CD1c-positive myeloid dendritic cell (primary cell): ENCODE measurements at regions not wholly inside any gene's neighbourhood (a gene's known extent, or its start where the extent isn't known, plus 50 kb on each side); places are given as distances from the start of the nearest gene placed in this dataset.

ENCODE experiments used
- DNase-seq: peaks from one replicate; pipeline ENCODE4 v3.0.0-alpha.2; 2016; ENCODE audit errors: extremely low spot score

DNA sequence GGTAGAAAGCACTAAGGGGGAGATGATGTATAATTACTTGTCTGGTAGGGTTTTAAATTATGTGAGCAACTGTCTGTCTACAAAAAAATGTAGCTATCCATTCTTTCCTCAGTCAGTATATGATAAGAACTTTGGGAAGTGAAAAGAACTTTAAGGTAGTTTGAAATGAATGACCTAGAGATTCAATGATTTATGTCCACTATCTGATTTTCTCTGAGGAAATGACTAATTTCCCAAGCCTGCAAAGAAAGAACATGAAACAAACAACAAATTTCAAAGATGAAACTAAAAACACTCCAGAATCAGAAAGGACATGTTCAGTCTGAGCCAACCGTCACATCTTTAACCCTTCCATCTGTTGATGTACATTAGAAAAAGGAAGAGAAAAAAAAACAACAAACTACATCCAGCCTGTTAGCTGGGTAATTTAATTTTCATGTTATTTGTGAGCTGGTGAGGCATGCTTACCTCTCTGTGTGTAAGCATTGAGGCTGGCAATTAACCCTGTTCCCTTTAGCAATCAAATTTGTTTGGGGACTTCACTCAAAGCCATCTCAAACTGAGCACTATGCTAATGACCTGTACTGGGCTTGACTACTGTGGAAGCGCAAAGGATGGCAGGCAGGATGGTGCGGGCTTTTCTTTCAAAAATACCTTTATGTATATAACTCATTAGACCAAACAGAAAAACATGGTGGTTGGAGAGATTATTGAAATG is 220.1 kb downstream of the TUSC7 start:
- DNase-seq: no peak

DNA sequence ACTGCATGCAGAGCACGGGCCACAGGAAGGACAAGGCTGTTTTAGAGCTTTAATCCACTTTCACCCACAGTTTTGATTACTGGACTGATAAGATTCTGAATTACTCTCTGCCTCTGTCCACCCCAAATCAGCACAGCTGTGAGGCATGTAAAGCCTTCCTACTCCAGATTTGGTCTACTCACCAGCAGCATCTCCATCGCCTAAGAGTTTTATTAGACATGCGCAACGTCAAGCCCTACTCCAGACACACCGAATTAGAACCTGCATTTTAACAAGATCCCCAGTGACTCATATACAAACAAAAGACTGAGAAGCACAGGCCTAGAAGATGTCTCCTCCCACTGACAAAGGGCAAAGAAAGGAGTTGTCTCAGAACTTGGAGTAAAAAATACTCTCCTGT is 221.2 kb downstream of the TUSC7 start:
- DNase-seq: no peak

DNA sequence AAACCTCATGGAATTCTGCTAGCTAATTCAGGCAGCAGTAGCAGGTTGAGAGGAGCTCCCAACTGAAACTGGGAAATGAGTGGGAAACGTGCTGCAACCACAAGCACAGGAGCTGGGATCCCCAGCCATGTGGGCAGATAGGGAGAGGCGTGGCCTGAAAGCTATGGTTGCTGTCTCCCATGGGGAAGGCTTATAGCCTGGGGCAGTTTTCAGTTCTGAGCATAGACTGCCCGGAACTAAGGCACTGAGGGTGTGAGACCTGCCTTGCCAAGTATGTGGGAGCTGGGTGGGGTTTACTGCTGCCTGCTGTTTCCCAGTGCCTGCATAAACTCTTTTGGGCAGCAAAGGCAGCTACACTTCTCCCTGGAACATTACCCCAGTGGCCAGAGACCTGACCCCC is 229.5 kb downstream of the TUSC7 start:
- no peak for DNase-seq

DNA sequence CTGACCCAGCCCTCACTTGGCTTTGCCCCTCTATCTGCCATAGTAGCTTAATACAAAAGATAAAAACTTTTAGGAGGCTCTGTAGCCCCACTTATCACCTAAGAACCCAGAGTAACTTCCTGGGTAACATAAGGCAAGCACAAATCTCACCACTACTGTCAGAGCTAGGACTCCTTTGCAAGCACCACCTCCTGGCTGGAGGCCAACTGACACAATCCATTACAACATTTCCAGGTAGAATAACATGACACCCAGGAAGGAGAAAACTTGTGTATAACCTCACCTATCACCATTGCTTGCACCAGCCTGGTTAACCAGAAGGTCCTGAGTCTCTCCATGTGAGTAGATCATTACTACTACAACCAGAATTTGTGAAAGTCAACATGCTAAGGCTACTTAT is 230.0 kb downstream of the TUSC7 start:
- DNase-seq: no peak

DNA sequence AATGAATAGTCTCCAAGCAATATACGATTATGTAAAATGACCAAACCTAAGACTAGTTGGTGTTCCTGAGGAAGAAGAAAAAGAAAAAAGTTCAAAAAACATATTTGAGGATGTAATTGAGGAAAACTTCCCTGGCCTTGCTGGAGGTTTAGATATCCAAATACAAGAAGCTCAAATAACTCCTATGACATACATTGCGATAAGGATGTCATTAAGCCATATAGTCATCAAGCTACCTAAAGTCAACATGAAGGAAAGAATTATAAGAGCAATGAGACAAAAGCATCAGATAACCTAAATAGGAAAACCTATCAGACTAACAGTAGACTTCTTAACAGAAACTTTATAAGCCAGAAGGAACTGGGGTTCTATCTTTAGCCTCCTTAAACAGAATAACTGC is 231.1 kb downstream of the TUSC7 start:
- no peak for DNase-seq

DNA sequence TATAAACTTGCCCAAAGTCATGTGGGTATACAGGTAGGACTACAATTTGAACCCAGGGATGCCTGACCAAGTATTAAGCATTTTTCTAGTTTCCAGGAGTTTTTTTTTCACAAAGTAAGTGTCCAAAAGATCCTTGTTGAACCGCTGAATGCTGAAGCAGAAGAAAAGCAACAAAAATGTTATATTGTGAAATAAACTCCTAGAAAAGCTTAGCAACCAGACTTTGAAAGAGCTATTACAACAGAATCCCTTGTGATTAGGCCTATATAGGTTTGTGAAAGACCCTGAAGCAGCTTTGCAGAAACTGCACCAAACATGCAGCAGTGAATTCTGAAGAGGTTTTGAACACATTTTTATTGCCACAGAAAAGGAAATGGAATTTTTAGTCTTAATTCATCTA is 236.8 kb downstream of the TUSC7 start:
- DNase-seq: no peak

DNA sequence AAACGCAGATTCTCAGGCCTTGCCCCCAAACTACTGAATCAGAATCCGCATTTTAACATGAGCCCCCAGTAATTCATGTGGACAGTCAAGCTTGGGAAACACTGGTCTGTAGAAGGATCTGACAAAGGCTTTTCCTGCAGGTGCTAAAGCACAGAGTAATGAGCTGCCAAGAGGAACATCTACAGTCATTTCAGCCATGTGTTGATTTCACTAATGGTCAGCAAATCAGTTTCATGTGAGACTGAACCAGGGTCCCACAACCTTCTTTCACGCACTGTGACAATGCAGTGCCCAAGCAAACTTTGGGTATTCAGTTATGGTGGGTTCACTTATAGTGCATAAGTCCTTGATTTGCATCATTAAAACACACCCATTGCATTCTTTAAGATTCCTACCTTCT is 237.6 kb downstream of the TUSC7 start:
- DNase-seq: no peak

DNA sequence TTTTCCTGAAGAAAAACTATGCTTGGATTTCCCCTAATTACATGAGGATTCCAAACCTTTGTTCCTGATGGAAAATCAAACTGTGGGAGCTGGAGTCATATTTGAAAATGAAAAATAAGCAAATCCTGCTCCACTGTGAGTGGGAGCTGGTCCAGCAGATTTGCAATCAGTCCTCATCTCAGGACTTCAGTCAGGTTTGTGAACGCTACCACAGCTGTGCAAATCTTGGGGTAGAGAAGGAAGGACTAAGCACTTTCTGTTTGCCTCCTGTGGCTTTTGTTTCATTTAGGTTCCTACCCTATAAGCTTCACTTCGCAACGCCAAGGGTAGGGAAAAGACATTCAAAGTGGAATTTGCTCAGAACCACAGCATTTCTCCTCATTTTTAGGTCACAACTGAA is 238.2 kb downstream of the TUSC7 start:
- DNase-seq: no peak

DNA sequence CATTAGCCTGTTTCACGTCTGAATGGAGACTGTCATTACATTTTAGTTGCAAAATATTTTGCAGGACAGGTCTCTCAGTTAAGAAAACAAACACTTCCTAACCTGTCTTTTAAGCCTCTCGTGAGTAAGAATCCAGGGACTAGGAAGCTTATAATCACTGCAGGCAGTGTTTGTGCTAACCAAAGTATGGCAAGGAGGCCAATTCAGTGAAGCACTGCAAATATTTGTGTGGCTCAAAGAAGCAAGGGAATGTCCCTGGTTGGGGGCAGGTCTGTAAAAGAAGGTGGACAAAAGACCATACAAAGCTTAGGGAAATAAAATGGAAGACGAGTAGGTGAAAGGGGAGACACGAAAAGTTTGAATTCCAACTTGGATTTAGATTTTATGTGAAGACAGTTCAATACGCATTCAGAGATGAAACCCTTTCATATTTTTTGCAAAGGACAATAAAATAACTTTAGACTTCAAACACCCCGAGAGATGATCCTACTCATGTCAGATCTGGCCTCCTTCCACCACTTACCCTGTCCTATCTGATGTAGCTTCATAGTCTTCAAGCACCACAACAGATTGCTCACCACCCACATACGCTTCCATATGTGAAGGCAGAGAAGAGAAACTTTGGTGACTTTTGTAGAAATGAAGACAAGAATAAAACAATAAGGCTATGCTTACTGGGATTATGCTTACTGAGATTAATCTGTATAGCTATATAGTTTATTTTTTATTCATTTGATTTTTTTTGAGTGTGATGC is 240.9 kb downstream of the TUSC7 start:
- DNase-seq: no peak

DNA sequence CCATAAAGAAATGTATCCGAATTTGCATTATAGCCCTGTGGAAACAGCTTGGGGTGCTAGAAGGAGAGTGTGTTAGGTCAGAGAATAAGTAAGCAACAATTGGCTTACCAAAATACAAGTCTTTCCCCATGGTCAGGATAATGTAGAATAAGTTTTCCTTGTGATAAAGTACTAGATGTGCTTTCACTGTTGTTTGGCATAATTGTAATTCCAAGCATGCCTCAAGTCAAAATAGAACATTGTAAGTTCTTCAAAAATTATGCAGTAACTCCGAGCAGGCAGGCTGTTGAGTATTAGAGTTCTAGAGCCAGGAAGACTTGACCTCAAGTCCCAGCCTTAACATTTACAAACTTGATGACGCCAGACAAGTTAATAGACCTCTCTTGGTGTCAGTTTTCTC is 242.0 kb downstream of the TUSC7 start:
- no peak for DNase-seq

DNA sequence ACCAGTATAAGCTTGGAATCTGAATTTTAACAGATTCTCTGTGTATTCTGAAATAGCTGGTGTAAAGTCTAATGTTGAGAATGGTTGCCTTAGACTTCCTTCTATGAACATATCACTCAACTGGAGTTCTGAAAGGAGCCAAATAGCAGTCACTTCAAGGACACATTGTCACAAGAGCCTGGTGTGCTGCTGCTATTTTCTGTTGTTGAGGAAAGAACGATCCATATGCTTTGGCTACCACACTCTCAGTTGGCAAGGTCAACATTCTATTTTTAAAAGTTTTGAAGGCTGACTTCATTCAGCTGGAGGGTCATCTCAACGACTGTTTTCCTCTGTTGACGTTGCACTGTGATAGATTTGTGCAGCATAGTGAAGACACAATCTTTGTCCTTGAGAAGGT is 248.7 kb downstream of the TUSC7 start:
- DNase-seq: no peak

DNA sequence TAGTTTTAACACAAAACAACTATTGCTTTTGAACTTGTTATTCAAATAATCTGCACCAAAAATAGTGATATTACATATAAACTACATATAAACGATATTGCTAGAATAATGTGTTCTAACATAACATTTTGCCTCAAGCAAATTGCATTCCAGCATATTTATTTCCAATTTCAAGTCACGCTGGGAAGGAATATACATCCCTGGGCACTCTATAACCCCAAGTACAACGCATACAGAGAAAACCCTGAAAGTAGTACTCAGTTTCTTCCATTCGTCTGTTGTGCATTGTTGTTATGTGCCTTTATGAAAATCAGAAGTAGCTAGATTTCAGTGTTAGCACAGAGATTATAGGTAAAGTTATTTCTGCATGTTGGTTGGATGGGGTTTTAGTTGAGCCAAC is 251.5 kb downstream of the TUSC7 start:
- no peak for DNase-seq

DNA sequence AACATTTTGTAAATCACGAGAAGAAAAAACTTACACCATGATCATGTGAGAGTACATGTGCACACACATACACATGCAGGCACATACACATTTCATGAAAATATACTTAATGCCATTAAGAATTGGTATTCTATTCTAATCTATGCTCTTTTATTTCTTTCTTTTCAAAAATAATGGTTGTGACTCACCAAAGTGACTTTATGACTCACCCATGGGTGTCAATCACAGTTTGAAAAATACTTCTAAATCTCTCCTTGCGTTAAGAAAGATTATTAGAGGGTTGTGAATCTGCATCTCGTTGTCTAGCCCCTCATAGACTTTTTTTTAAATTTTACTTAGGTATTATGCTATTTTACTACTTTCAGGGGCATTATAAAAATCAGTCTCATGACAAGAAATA is 254.2 kb downstream of the TUSC7 start:
- no peak for DNase-seq

DNA sequence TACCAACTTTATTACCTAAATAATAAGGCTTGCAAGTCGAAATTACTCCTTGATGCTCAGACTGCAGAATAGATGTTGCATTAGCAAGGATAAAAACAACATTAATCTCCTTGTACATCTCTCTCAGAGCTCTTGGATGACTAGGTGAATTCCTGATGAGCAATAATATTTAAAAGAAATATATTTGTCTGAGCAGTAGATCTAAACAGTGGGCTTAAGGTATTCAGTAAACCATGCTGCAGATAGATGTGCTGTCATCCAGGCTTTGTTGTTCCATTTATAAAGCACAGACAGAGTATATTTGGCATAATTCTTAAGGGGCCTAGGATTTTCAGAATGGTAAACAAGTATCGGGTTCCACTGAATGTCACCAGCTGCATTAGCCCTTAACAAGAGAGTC is 257.1 kb downstream of the TUSC7 start:
- DNase-seq: no peak

DNA sequence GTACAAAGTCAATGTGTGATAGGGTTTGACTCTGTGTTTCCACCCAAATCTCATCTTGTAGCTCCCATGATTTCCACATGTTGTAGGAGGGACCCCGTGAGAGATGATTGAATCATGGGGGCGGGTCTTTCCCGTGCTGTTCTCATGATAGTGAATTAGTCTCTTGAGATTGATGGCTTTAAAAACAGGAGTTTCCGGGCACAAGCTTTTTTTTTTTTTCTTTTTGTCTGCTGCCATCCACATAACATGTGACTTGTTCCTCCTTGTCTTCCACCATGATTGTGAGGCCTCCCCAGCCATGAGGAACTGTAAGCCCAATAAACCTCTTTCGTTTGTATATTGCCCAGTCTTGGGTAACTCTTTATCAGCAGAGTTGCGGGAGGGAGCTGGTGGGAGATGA is 259.6 kb downstream of the TUSC7 start:
- no peak for DNase-seq

DNA sequence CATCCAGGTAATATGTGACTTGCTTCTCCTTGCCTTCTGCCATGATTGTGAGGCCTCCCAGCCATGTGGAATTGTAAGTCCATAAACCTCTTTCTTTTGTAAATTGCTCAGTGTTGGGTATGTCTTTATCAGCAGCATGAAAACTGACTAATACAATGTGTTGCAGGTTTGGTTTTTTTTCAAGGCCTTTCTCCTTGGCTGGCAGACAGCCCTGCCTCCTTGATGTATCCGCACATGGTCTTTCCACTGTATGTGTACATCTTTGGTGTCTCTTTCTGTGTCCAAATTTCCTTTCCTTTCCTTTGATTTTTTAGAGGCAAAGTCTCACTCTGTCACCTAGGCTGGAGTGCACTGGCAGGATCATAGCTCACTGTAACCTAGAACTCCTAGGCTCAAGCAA is 260.1 kb downstream of the TUSC7 start:
- no peak for DNase-seq

DNA sequence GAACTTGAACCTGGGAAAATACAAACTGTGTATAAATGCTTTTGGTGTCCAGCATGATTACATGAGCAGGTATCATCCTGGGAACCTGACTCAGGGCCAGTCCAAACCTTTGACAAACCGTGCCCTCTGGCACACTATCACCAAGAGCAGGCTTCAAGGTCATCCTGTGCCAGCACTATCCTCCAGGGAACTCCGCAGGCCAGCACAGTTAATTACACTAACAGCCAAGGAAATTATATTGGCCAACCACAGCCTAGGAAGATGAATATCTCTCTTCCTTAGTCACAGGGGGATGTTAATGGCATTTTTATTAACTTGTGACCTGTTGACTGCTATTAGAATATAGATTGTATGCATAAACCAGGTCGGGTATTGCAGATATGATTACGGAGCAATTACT is 262.0 kb downstream of the TUSC7 start:
- DNase-seq: no peak

DNA sequence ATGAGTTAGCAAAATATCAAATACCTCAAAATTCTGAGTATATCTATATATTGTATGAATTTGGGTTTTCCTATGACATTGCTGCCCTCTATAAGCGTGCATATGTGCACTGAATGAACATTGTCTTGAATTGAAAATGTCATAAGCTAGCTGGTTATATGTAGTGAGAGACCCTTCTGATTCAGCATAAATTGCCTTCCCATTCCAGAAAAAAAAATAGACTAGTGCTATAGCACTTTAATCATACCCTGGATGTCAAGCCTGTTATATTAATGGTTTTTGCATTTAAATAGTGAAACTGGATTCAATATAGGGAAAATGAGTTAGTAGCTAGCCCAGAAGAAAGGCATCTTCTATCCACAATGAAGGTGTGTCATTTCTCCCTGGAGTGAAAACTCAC is 265.1 kb downstream of the TUSC7 start:
- DNase-seq: no peak

DNA sequence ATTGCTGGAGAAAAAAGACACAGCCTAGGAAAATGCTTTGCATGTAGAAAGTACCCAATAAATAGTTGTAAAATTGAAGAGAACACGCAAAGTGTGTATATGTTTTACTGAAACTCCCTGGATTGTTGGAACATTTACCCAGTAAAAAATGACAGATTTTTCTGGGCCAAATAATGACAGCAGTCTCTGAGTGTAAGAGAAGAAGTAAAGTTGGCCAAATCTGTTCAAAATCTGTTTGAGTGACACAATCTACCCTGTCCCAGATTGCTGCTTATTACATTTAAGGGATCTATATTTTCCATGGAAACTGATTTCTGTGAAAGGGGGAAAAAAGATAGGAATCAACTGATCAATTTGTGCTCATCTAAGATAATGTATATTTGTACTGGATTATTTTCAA is 267.9 kb downstream of the TUSC7 start:
- DNase-seq: no peak

DNA sequence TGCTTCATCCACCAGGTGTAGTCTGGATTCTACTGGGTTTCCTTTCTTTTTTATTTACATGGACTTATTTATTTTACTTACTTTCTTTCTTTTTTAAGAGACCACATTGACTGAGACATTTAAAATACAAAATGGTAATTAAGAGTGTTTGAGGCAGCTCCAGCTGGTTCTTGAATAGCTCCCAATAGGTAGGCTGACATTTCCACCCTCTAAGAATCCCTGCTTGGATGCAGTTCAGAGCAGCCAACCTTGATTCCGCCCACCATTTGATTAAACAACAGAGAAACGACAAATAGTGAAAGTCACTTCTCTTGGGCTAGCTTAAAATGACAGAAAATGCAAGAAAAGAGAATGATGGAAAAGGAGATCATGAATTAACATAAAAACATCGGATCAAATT is 270.5 kb downstream of the TUSC7 start:
- DNase-seq: no peak

DNA sequence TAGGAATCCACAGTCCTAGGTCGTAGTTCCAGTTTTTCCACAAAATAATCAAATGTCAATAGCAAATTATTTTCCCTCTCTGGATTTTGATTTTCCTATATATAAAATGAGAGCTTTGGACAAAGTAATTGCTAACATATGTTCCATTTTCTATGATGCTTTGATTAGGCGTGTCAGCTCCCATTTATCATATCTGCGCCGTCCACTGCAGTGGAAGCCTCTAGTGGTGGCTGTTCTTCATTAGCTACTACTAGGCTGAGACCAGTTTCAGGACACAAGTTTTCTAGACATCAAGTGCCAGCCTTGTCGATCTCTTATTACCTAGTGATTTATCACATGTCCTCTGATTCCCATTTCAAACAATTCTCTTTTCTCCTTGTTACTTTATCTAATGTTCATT is 271.5 kb downstream of the TUSC7 start:
- DNase-seq: no peak

DNA sequence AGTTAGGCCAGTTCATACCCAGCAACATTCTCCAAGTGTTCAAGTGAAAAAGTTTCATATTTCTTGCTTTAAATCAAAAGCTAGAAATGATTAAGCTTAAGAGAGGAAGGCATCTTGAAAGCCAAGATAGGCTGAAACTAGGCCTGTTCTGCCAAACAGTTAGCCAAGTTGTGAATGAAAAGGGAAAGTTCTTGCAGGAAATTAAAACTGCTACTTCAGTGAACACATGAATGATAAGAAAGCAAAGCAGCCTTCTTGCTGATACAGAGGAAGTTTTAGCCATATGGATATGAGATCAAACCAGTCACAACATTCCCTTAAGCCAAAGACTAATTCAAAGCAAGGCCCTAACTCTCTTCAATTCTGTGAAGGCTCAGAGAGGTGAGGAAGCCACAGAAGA is 274.7 kb downstream of the TUSC7 start:
- no peak for DNase-seq

DNA sequence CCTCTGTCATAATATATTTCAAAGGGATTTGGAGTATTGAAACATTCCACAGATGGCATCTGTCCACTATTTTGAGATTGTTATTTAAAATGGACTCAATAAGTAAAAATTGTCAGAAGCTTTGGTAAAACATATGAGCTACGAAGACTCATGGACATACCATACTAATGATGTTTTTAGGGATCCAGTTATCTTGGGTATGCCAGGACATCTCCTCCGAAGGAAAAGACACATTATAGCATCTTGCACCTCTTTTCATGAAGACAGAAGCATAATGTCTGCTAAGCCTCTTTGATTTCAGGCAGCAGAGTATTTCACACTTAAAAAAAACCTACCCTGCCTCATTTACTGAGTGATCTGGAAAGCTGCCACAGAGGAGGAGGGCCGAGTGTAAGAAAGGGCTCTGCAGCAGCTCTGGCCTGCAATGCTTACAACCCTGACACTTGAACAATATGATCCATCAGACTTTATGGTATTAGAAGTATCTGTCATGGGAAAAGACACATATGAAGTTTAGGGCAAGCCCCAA is 284.8 kb downstream of the TUSC7 start:
- no peak for DNase-seq

DNA sequence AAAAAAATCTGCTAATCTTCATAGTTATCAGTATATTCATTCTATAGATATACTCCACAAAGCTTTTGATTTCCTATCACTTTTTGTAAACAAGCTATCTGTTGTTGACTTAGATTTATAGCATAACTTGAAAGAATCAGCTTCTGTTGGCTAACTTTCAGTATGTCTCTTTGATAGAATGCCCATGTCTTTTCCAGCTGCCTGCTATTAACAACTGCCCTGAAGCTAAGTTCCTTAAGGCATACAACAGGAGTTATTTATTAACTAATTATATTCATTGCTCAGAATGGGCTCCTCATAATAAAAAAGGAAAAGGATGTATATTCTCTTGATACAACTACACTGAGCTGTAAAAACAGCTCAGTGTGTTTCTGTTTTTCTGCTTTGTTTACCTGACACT is 293.9 kb downstream of the TUSC7 start:
- DNase-seq: no peak
